ENCODE measurements at regions not wholly inside any gene's neighbourhood (a gene's known extent, or its start where the extent isn't known, plus 50 kb on each side); places are given as distances from the start of the nearest gene placed in this dataset.

DNA sequence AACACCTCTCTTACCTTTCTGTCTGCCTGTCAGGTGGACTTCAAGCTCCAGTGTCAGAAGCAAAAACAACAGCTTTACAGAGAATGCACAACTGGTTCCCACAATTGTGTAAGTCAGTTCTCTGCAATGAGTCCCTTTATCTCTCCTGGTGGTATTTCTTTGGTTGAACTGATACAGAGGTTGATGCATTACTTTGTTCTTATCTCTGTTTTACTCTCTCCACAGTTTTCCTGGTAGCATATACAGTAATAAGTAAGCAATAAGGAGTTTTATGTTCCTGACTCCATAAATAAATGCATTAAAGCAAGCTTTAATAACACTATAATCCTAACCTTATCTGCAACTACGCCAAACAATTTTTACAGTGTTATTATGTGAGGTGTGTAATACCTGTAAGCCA, 310.3 kb upstream of the GYPC start:
- intact Hi-C loops (cut with DNase I), result no loop called here
- H3K36me3 ChIP-seq, result no peaks in the 10 kb centered on the region
- ATAC-seq (no peak), DNase-seq (no peak)
- H3K27ac ChIP-seq, result no peak overlapping the region
- 50% methylated on average over 1 of the region's 1 CpG for WGBS (ENCODE audit: insufficient coverage, low coverage, low lambda C conversion rate, missing lambda C conversion rate)
- H3K9me3 ChIP-seq, result no peaks in the 10 kb centered on the region
- H3K27me3 ChIP-seq, result no peaks in the 10 kb centered on the region
- no peaks in the 10 kb centered on the region for H3K4me1 ChIP-seq
- H3K4me3 ChIP-seq, result no peak overlapping the region
- TF ChIP-seq, protein P1, sequence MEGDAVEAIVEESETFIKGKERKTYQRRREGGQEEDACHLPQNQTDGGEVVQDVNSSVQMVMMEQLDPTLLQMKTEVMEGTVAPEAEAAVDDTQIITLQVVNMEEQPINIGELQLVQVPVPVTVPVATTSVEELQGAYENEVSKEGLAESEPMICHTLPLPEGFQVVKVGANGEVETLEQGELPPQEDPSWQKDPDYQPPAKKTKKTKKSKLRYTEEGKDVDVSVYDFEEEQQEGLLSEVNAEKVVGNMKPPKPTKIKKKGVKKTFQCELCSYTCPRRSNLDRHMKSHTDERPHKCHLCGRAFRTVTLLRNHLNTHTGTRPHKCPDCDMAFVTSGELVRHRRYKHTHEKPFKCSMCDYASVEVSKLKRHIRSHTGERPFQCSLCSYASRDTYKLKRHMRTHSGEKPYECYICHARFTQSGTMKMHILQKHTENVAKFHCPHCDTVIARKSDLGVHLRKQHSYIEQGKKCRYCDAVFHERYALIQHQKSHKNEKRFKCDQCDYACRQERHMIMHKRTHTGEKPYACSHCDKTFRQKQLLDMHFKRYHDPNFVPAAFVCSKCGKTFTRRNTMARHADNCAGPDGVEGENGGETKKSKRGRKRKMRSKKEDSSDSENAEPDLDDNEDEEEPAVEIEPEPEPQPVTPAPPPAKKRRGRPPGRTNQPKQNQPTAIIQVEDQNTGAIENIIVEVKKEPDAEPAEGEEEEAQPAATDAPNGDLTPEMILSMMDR (IDR thresholded peaks at IDR 0.05), result no peak
- TF ChIP-seq POLR2A (IDR thresholded peaks at IDR 0.05), result no peak

DNA sequence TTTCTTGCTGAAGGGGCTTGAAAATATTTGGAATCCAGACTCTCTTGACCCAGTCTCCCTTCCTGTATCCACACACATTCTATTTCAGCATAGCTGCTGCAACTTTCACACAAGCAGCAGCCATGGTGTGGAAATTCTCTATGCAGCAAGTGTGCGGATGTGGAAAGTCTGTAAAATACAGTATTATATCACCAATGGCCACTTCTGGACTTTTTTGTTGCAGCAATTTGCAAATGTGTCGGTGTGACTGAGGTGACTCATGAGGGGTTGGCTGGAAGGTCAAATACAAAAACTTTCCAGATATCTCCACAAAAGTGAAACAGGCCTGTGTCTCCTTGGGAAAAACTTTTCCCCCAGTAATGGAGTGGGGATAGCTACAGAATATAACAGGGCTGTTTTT, 299.3 kb upstream of the GYPC start:
- Histone ChIP-seq H3K27me3 (no peaks in the 10 kb centered on the region), H3K4me3 (no peak overlapping the region), H3K27ac (no peak overlapping the region), H3K9me3 (no peaks in the 10 kb centered on the region), H3K4me1 (no peaks in the 10 kb centered on the region), H3K36me3 (no peaks in the 10 kb centered on the region)
- DNase-seq (no peak), ATAC-seq (no peak)
- intact Hi-C loops (cut with DNase I), result no loop called here
- 66% methylated on average over 2 of the region's 2 CpGs for WGBS (ENCODE audit: insufficient coverage, low coverage, low lambda C conversion rate, missing lambda C conversion rate)
- no peak for TF ChIP-seq POLR2A (IDR thresholded peaks at IDR 0.05)
- TF ChIP-seq, protein P1 (IDR thresholded peaks at IDR 0.05), result no peak

DNA sequence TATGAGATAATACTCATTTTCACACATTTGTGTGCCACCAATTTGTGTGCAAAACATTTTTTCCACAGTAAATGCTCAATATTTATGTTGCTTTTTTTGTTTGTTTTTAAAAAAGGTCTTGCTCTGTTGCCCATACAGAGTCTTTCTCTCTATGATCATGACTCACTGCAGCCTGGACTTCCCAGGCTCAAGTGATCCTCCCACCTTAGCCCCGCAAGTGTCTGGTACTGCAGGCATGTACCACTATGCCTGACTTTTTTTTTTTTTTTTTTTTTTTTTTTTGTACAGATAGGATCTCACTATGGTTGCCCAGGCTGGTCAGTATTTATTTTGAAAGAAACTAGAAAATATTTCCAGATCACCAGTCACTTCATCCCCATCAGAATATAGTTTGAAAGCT, 297.8 kb upstream of the GYPC start:
- Histone ChIP-seq H3K27me3 (no peaks in the 10 kb centered on the region), H3K9me3 (no peaks in the 10 kb centered on the region), H3K4me3 (no peak overlapping the region), H3K36me3 (no peaks in the 10 kb centered on the region), H3K4me1 (no peaks in the 10 kb centered on the region), H3K27ac (no peak overlapping the region)
- intact Hi-C loops (cut with DNase I), result no loop called here
- no peak for DNase-seq
- WGBS (ENCODE audit: insufficient coverage, low coverage, low lambda C conversion rate, missing lambda C conversion rate), result 38% methylated on average over 1 of the region's 1 CpG
- no peak for ATAC-seq
- TF ChIP-seq POLR2A (IDR thresholded peaks at IDR 0.05), result no peak
- TF ChIP-seq, protein P1 (IDR thresholded peaks at IDR 0.05), result no peak

DNA sequence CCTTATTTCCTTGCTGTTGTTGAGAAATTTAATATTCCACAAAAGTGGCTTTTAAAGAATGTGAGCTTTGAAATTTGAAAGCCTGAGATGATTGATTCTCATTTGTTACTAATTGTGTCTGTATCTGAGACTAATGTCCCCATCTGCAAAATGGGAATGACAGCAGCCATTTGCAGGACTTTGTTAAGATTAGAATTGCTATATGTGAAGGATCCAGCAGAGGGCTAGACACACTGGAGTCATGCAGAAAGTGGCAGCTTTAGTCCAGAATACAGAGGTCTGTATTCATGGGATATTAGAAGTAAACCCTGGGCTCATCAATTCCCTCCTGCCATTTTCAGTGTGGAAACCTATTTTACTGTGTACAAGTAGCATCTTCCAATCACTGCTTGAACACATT, 296.5 kb upstream of the GYPC start:
- TF ChIP-seq, protein P1 (IDR thresholded peaks at IDR 0.05), result peak; percentile 25 to 48 (median 34)
- no peak for TF ChIP-seq POLR2A (IDR thresholded peaks at IDR 0.05)
- no peak overlapping the region for H3K4me3 ChIP-seq
- no peaks in the 10 kb centered on the region for H3K27me3 ChIP-seq

DNA sequence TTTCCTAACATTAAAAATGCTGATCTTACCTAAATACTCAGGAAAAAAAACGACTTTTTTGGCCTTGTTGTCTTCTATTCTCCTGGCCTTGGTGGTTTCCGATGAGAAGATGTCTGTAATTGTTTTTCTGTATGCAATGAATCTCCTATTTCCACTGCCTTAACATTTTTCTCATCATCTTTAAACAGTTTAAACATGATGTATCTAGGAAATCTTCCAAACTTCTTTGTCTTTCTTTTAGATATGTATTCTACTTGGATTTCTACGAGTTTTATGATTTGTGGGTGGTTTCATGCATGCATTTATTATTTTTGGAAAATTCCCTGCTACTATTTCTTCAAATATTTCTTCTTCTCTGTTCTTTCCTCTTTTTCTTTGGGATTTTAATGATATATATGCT, 288.6 kb upstream of the GYPC start:
- H3K9me3 ChIP-seq, result no peaks in the 10 kb centered on the region
- WGBS (ENCODE audit: insufficient coverage, low coverage, low lambda C conversion rate, missing lambda C conversion rate), result 56% methylated on average over 3 of the region's 3 CpGs
- no peak overlapping the region for H3K27ac ChIP-seq
- H3K36me3 ChIP-seq, result no peaks in the 10 kb centered on the region
- no peak for ATAC-seq
- no peak overlapping the region for H3K4me3 ChIP-seq
- H3K4me1 ChIP-seq, result no peaks in the 10 kb centered on the region
- intact Hi-C loops (cut with DNase I), result no loop called here
- TF ChIP-seq POLR2A (IDR thresholded peaks at IDR 0.05), result no peak
- TF ChIP-seq, protein P1 (IDR thresholded peaks at IDR 0.05), result no peak
- DNase-seq, result no peak
- H3K27me3 ChIP-seq, result no peaks in the 10 kb centered on the region

More for the DNA sequence above, 296.5 kb upstream of the GYPC start:
- DNase-seq (no peak), ATAC-seq (peak; percentile 51 to 80 (median 72))
- Histone ChIP-seq H3K9me3 (no peaks in the 10 kb centered on the region), H3K36me3 (no peaks in the 10 kb centered on the region), H3K27ac (no peak overlapping the region), H3K4me1 (no peaks in the 10 kb centered on the region)
- intact Hi-C loops (cut with DNase I), result no loop called here

All from right lobe of liver (tissue), 6 donors.